ENCODE measurements at regions not wholly inside any gene's neighbourhood (a gene's known extent, or its start where the extent isn't known, plus 50 kb on each side); places are given as distances from the start of the nearest gene placed in this dataset.

GRCh38 chr16:88197481-88198456 lies 185.0 kb upstream of the ZNF469 start:
- FAIRE-seq (no peak), DNase-seq (ENCODE audit: extremely low read depth in 1 of 4, low spot score in 3 of 4) (no peak), ATAC-seq (no peak)
- H3K9ac ChIP-seq (ENCODE audit: insufficient read depth in 1 of 2, low read depth in 2 of 2, low read length in 2 of 2), result no peak overlapping the region
- WGBS (ENCODE audit: insufficient coverage, low coverage, missing lambda C conversion rate), result 10% methylated on average over 18 of the region's 20 CpGs
- in situ Hi-C loops (cut with MboI) (no loop called here), intact Hi-C loops (cut with micrococcal nuclease) (no loop called here)
- H3K4me2 ChIP-seq (ENCODE audit: insufficient read depth, low read length), result no peak overlapping the region
- H3K4me3 ChIP-seq, result no peak overlapping the region
- CTCF ChIA-PET (ENCODE audit: low intra/inter-chr PET ratio), result interaction anchor here (0.6 kb wide), 1 partner anchor 168 kb away, joined by 4 read pairs; no protein-coding TSS in a partner anchor
- H3K9me3 ChIP-seq (replicated peaks; ENCODE audit: control insufficient read depth, insufficient read depth, low read depth, low read length), result no peaks in the 10 kb centered on the region
- no peaks in the 10 kb centered on the region; a peak in 2 of 5 replicates for H3K4me1 ChIP-seq (replicated peaks in 1 of 2; ENCODE audit: control insufficient read depth in 2 of 2, insufficient read depth in 2 of 2, low read length in 2 of 2)
- H3K9me1 ChIP-seq (ENCODE audit: control insufficient read depth, insufficient read depth, low read length), result no peaks in the 10 kb centered on the region
- POLR2A ChIA-PET, result interaction anchor here (0.5 to 1.0 kb wide), 3 partner anchors 35 to 208 kb away, joined by 3 read pairs; no protein-coding TSS in a partner anchor
- no peak overlapping the region for H3K27ac ChIP-seq (ENCODE audit: extremely low read depth, low read depth, low read length)
- no TSS peak for BruUV-seq (replicated peaks)
- H2AFZ ChIP-seq (ENCODE audit: low read depth, low read length), result no peak overlapping the region
- no peaks in the 10 kb centered on the region for H3K36me3 ChIP-seq (ENCODE audit: control insufficient read depth, insufficient read depth, low read length)
- peaks cover 11 to 76% of the 10 kb centered on the region in 2 experiments; a peak in 3 of 5 replicates for H3K27me3 ChIP-seq (ENCODE audit: control insufficient read depth in 2 of 2, insufficient read depth in 2 of 2, low read length in 2 of 2)
- H3K79me2 ChIP-seq (ENCODE audit: control insufficient read depth, insufficient read depth, low read length), result no peaks in the 10 kb centered on the region
- no peaks in the 10 kb centered on the region for H4K20me1 ChIP-seq (replicated peaks; ENCODE audit: control insufficient read depth, insufficient read depth, low read length)
- TF ChIP-seq TCFL5 (CRISPR knock-in tag; conservative IDR thresholded peaks at IDR 0.05) (no peak), ZEB2 (IDR thresholded peaks at IDR 0.05) (no peak), HDAC1 (IDR thresholded peaks at IDR 0.05) (no peak), CTCF (IDR thresholded peaks at IDR 0.05 in 2 of 3, conservative IDR thresholded peaks at IDR 0.05 in 1 of 3; ENCODE audit: insufficient read depth in 2 of 3, low read depth in 1 of 3, low read length in 3 of 3) (no peak), TAF15 (IDR thresholded peaks at IDR 0.05; ENCODE audit: low read depth, low read length) (no peak), TGIF2 (CRISPR knock-in tag; IDR thresholded peaks at IDR 0.05) (no peak), SPI1 (IDR thresholded peaks at IDR 0.05; ENCODE audit: borderline replicate concordance, low read depth, low read length) (no peak), MCM3 (IDR thresholded peaks at IDR 0.05) (no peak)
- TF ChIP-seq, protein P1, sequence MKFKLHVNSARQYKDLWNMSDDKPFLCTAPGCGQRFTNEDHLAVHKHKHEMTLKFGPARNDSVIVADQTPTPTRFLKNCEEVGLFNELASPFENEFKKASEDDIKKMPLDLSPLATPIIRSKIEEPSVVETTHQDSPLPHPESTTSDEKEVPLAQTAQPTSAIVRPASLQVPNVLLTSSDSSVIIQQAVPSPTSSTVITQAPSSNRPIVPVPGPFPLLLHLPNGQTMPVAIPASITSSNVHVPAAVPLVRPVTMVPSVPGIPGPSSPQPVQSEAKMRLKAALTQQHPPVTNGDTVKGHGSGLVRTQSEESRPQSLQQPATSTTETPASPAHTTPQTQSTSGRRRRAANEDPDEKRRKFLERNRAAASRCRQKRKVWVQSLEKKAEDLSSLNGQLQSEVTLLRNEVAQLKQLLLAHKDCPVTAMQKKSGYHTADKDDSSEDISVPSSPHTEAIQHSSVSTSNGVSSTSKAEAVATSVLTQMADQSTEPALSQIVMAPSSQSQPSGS (CRISPR knock-in tag; IDR thresholded peaks at IDR 0.05), result no peak
- TF ChIP-seq, protein P2, sequence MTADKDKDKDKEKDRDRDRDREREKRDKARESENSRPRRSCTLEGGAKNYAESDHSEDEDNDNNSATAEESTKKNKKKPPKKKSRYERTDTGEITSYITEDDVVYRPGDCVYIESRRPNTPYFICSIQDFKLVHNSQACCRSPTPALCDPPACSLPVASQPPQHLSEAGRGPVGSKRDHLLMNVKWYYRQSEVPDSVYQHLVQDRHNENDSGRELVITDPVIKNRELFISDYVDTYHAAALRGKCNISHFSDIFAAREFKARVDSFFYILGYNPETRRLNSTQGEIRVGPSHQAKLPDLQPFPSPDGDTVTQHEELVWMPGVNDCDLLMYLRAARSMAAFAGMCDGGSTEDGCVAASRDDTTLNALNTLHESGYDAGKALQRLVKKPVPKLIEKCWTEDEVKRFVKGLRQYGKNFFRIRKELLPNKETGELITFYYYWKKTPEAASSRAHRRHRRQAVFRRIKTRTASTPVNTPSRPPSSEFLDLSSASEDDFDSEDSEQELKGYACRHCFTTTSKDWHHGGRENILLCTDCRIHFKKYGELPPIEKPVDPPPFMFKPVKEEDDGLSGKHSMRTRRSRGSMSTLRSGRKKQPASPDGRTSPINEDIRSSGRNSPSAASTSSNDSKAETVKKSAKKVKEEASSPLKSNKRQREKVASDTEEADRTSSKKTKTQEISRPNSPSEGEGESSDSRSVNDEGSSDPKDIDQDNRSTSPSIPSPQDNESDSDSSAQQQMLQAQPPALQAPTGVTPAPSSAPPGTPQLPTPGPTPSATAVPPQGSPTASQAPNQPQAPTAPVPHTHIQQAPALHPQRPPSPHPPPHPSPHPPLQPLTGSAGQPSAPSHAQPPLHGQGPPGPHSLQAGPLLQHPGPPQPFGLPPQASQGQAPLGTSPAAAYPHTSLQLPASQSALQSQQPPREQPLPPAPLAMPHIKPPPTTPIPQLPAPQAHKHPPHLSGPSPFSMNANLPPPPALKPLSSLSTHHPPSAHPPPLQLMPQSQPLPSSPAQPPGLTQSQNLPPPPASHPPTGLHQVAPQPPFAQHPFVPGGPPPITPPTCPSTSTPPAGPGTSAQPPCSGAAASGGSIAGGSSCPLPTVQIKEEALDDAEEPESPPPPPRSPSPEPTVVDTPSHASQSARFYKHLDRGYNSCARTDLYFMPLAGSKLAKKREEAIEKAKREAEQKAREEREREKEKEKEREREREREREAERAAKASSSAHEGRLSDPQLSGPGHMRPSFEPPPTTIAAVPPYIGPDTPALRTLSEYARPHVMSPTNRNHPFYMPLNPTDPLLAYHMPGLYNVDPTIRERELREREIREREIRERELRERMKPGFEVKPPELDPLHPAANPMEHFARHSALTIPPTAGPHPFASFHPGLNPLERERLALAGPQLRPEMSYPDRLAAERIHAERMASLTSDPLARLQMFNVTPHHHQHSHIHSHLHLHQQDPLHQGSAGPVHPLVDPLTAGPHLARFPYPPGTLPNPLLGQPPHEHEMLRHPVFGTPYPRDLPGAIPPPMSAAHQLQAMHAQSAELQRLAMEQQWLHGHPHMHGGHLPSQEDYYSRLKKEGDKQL (CRISPR knock-in tag; IDR thresholded peaks at IDR 0.05; ENCODE audit: borderline replicate concordance), result no peak
- TF ChIP-seq, protein P3, sequence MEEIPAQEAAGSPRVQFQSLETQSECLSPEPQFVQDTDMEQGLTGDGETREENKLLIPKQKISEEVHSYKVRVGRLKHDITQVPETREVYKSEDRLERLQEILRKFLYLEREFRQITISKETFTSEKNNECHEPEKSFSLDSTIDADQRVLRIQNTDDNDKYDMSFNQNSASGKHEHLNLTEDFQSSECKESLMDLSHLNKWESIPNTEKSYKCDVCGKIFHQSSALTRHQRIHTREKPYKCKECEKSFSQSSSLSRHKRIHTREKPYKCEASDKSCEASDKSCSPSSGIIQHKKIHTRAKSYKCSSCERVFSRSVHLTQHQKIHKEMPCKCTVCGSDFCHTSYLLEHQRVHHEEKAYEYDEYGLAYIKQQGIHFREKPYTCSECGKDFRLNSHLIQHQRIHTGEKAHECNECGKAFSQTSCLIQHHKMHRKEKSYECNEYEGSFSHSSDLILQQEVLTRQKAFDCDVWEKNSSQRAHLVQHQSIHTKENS (CRISPR knock-in tag; IDR thresholded peaks at IDR 0.05), result no peak

Measured in K562 (cell line).